Mesothelial cell of epicardium (in vitro differentiated cells): ENCODE measurements at regions not wholly inside any gene's neighbourhood (a gene's known extent, or its start where the extent isn't known, plus 50 kb on each side); places are given as distances from the start of the nearest gene placed in this dataset.

ENCODE experiments used
- DNase-seq, 2 experiments: peaks; one replicate each; pipeline ENCODE4 v3.0.0; 2021; ENCODE audit warnings: low spot score in 2 of 2; ENCODE audit not compliant: unreplicated experiment in 2 of 2
- H3K27ac Mint-ChIP-seq: 2 replicates; pipeline ENCODE4 v1.8.0; 2021; ENCODE audit warnings: mixed read lengths
- H3K27me3 Mint-ChIP-seq: 2 replicates; pipeline ENCODE4 v1.8.0; 2021; ENCODE audit warnings: low read depth, mixed read lengths
- H3K36me3 Mint-ChIP-seq: 2 replicates; pipeline ENCODE4 v1.8.0; 2021; ENCODE audit warnings: mixed read lengths
- H3K4me1 Mint-ChIP-seq: 2 replicates; pipeline ENCODE4 v1.8.0; 2021; ENCODE audit warnings: mixed read lengths
- H3K4me3 Mint-ChIP-seq: 2 replicates; pipeline ENCODE4 v1.8.0; 2021; ENCODE audit warnings: mild to moderate bottlenecking, moderate library complexity, mixed read lengths
- H3K9me3 Mint-ChIP-seq: 2 replicates; pipeline ENCODE4 v1.8.0; 2021; ENCODE audit warnings: mixed read lengths
- TF ChIP-seq, protein P1 (sequence below): fragments of 200-600 bp; sonication (generic); IDR thresholded peaks from one replicate; pipeline ENCODE4 v1.5.0; 2021; ENCODE audit warnings: antibody characterized with exemption; ENCODE audit not compliant: unreplicated experiment

DNA sequence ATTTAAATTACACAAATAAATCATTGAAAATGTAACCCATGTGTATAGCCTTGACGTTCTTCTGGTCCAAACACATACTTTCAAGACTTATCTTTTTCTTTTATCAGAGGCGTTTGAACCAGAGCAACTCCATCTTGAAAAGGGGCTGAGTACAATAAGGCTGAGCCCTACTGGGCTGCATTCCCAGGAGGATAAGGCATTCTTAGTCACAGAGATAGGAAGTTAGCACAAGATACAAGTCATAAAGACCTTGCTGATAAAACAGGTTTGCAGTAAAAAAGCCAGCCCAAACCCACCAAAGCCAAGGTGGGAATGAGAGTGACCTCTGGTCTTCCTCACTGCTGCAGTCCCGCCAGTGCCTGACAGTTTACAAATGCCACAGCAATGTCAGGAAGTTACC is 101.0 kb upstream of the IGSF10 start:
- peak overlapping the region; percentile 14 for H3K27ac Mint-ChIP-seq
- TF ChIP-seq, protein P1, sequence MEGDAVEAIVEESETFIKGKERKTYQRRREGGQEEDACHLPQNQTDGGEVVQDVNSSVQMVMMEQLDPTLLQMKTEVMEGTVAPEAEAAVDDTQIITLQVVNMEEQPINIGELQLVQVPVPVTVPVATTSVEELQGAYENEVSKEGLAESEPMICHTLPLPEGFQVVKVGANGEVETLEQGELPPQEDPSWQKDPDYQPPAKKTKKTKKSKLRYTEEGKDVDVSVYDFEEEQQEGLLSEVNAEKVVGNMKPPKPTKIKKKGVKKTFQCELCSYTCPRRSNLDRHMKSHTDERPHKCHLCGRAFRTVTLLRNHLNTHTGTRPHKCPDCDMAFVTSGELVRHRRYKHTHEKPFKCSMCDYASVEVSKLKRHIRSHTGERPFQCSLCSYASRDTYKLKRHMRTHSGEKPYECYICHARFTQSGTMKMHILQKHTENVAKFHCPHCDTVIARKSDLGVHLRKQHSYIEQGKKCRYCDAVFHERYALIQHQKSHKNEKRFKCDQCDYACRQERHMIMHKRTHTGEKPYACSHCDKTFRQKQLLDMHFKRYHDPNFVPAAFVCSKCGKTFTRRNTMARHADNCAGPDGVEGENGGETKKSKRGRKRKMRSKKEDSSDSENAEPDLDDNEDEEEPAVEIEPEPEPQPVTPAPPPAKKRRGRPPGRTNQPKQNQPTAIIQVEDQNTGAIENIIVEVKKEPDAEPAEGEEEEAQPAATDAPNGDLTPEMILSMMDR: no peak
- DNase-seq: no peak
- H3K36me3 Mint-ChIP-seq: no peaks in the 10 kb centered on the region
- H3K4me1 Mint-ChIP-seq: peaks cover 29% of the 10 kb centered on the region
- no peak overlapping the region for H3K4me3 Mint-ChIP-seq
- no peaks in the 10 kb centered on the region for H3K27me3 Mint-ChIP-seq
- peaks cover 3% of the 10 kb centered on the region for H3K9me3 Mint-ChIP-seq

DNA sequence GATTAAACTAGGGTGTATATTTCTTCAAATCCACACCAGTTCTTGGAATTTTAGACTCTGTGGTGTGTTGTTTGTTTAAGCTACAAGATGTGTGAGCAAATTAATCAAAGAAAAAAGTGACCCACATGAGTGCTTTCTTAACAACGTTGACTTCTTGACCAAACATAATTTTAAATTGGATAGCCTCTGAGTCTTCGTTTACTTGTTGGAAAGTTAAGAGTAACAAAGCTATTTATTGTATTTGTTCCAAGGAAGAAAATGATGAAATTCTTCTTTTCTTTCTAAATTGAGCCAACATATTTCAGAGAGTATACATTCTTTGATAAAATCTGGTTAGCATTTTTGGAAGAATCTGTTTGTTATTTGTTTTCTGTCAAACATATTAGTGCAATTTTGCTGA is 99.9 kb upstream of the IGSF10 start:
- Mint-ChIP-seq H3K9me3 (peaks cover 3% of the 10 kb centered on the region), H3K4me3 (no peak overlapping the region), H3K27me3 (no peaks in the 10 kb centered on the region), H3K27ac (no peak overlapping the region), H3K4me1 (peaks cover 39% of the 10 kb centered on the region), H3K36me3 (no peaks in the 10 kb centered on the region)
- DNase-seq: no peak
- TF ChIP-seq, protein P1: no peak

DNA sequence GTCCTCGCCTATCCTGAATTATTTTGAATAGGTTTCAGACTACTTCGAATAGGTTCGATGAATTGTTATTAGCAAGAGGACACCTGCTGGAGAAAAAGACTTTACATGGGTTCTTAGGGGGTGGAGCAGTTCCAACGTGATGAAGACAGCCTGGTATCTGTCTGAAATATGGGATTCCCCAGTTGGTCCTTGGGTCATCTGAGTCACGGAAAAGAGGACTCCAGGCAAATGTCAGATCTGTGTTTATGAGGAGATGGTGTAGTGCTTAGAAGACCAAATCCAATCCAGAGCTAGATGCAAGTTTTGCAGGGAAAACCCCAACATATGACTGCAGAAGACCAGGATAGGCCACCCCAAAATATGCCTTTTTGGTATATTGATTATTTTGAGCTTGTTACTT is 98.9 kb upstream of the IGSF10 start:
- TF ChIP-seq, protein P1: no peak
- no peak overlapping the region for H3K4me3 Mint-ChIP-seq
- peaks cover 49% of the 10 kb centered on the region for H3K4me1 Mint-ChIP-seq
- no peaks in the 10 kb centered on the region for H3K36me3 Mint-ChIP-seq
- no peaks in the 10 kb centered on the region for H3K27me3 Mint-ChIP-seq
- no peak overlapping the region for H3K27ac Mint-ChIP-seq
- H3K9me3 Mint-ChIP-seq: peaks cover 3% of the 10 kb centered on the region
- DNase-seq: no peak

DNA sequence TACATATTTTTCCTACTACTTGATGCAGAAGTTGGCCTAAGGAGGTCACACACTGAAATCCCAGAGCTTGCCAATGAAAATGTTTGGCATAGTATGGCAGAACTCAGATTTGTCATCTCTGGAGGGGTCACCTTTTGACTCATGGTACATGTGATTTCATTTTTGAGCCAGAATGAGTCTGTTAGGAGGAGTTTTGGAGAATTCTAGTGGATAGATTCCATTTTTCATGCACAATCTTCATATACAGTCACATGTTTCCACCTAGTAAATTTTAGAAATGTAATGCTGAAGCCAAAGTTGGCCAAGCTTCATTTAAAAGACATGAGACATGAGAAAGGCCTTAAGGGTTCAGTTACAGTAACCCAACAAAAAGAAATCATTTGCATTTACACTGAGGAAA is 97.8 kb upstream of the IGSF10 start:
- H3K9me3 Mint-ChIP-seq: peaks cover 3% of the 10 kb centered on the region
- peaks cover 50% of the 10 kb centered on the region for H3K4me1 Mint-ChIP-seq
- DNase-seq: no peak
- H3K36me3 Mint-ChIP-seq: no peaks in the 10 kb centered on the region
- no peak overlapping the region for H3K27ac Mint-ChIP-seq
- no peak overlapping the region for H3K4me3 Mint-ChIP-seq
- TF ChIP-seq, protein P1: no peak
- H3K27me3 Mint-ChIP-seq: no peaks in the 10 kb centered on the region

DNA sequence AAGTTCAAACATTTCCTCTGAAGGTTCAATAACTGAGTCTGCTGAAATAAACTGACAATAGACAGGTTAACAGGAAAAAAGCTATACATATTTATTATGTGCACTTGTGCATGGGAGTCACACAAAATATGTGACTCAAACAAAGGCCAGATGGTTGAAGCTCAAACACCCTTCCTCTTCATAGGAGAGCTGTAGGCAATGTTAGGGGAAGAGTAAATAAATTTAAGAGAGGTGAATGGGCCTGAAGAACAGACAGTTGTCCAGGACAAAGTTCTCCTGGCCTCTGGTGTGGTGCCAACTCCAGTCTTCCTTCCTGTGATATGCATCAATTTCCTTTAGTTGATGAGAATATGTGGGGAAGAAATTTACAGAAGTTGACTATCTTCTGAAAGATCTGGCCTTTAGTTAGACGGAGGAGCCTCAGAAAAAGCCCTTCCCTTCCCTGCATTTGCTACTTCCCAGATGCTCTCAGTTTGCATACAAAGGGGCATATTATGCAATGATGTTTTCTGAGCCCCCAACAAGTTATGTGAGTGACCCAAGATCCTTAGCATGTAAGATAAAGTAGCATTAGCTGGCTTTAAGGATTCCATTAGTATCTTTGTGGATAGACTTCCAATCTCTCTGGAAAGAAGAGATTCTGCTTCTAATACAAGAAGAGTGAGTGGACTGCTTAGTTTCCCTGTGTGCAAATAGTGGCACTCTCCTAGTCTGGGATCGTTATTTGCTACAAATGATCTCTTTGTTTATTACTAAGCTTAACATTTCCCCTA is 96.4 kb upstream of the IGSF10 start:
- Mint-ChIP-seq H3K36me3 (no peaks in the 10 kb centered on the region), H3K4me3 (no peak overlapping the region), H3K27me3 (no peaks in the 10 kb centered on the region), H3K9me3 (peaks cover 3% of the 10 kb centered on the region), H3K27ac (no peak overlapping the region), H3K4me1 (peaks cover 47% of the 10 kb centered on the region)
- DNase-seq: no peak
- TF ChIP-seq, protein P1: no peak
